ENCODE measurements at regions not wholly inside any gene's neighbourhood (a gene's known extent, or its start where the extent isn't known, plus 50 kb on each side); places are given as distances from the start of the nearest gene placed in this dataset.

DNA sequence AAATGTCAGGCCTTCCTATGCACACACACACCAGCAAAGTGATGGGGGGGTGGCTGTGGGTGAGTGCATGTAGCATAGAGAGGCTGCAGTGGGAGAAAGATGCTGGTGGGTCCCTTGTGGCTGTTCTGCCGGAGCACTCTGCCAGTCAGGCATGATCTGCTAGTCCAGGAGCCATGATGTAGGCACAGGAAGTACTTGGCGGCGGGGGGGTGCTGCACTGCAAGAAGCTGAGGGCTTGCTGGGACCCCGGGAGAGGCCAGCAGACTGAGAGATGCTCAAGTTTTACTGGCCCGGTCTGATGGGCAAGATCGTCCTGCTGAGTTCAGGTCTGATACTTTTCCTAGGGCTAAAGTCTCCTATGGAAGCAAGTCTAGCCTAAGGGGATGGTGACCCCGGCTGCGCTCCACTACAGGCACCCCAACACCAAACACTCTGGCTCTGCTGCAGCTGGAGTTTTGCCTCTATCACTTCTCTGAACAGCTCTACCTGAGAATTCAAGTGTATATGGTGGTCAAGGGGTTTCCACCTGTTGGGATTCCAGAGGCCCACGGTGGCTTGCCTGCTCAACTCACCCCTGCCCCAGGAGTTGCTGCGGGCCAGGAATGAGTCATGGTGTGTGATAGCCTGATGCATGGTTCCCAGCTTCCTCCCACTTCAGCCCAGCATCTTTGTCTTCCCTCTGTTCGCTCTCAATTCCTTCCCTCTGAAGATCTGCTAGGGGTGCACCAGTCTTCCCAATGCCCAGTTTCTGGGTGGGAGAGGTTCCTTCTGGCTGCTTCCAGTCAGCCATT lies 971.8 kb upstream of the ADGRB3 start:
- TF ChIP-seq, protein P1, sequence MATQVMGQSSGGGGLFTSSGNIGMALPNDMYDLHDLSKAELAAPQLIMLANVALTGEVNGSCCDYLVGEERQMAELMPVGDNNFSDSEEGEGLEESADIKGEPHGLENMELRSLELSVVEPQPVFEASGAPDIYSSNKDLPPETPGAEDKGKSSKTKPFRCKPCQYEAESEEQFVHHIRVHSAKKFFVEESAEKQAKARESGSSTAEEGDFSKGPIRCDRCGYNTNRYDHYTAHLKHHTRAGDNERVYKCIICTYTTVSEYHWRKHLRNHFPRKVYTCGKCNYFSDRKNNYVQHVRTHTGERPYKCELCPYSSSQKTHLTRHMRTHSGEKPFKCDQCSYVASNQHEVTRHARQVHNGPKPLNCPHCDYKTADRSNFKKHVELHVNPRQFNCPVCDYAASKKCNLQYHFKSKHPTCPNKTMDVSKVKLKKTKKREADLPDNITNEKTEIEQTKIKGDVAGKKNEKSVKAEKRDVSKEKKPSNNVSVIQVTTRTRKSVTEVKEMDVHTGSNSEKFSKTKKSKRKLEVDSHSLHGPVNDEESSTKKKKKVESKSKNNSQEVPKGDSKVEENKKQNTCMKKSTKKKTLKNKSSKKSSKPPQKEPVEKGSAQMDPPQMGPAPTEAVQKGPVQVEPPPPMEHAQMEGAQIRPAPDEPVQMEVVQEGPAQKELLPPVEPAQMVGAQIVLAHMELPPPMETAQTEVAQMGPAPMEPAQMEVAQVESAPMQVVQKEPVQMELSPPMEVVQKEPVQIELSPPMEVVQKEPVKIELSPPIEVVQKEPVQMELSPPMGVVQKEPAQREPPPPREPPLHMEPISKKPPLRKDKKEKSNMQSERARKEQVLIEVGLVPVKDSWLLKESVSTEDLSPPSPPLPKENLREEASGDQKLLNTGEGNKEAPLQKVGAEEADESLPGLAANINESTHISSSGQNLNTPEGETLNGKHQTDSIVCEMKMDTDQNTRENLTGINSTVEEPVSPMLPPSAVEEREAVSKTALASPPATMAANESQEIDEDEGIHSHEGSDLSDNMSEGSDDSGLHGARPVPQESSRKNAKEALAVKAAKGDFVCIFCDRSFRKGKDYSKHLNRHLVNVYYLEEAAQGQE (IDR thresholded peaks at IDR 0.05; ENCODE audit: insufficient read depth in 1 of 2, low read depth in 2 of 2, low read length in 2 of 2): no peak
- no peak for TF ChIP-seq POLR2AphosphoS5 (IDR thresholded peaks at IDR 0.05; ENCODE audit: low read depth, low read length)
- TF ChIP-seq TAF1 (IDR thresholded peaks at IDR 0.05; ENCODE audit: borderline replicate concordance, insufficient read depth, low read length): no peak
